ENCODE measurements at regions not wholly inside any gene's neighbourhood (a gene's known extent, or its start where the extent isn't known, plus 50 kb on each side); places are given as distances from the start of the nearest gene placed in this dataset.

DNA sequence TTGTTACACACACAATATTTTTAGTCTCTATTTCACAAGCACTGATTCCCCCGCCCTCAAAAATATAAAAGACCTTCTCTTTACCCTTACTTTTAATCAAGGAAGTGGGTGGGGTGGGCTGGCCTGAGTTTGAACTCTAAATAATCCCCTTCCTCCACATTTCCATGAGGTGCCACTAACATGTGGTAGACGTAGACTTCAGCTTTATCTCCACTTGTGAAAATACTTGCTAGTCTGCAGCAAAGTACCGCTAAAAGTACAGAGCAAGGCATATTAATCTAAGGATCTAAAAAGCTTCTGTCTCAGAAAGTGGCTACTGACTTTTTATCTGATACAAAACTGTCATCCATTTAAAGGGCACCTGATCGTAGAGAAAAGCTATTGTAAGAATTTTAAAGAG lies 739.6 kb upstream of the SLC10A2 start:
- POLR2A ChIA-PET (ENCODE audit: unreplicated experiment), result no interaction called here
- H3K79me1 ChIP-seq (ENCODE audit: low read depth in 1 of 2, low read length in 2 of 2), result no peaks in the 10 kb centered on the region
- H4K91ac ChIP-seq (ENCODE audit: insufficient read depth, low read depth, low read length), result no peak overlapping the region
- H3K23ac ChIP-seq (ENCODE audit: low read depth, low read length), result no peak overlapping the region
- H3K18ac ChIP-seq (ENCODE audit: low read depth, low read length), result no peak overlapping the region
- H3K27me3 ChIP-seq (ENCODE audit: control insufficient read depth, insufficient read depth, low read length), result no peaks in the 10 kb centered on the region
- H2AK9ac ChIP-seq (replicated peaks; ENCODE audit: low read depth, low read length, poor library complexity), result no peak overlapping the region
- H2AK5ac ChIP-seq (ENCODE audit: low read depth, low read length), result no peak overlapping the region
- TF ChIP-seq RAD21 (IDR thresholded peaks at IDR 0.05; ENCODE audit: low read length) (no peak), BHLHE40 (IDR thresholded peaks at IDR 0.05; ENCODE audit: low read depth, low read length) (no peak), MAFK (IDR thresholded peaks at IDR 0.05; ENCODE audit: low read depth, low read length) (no peak), FOS (IDR thresholded peaks at IDR 0.05; ENCODE audit: low read depth, low read length) (no peak), RCOR1 (IDR thresholded peaks at IDR 0.05; ENCODE audit: insufficient replicate concordance, low read length) (no peak), POLR2A (IDR thresholded peaks at IDR 0.05; ENCODE audit: low read depth, low read length) (no peak), SMC3 (IDR thresholded peaks at IDR 0.05; ENCODE audit: low read depth, low read length) (no peak), MAZ (IDR thresholded peaks at IDR 0.05; ENCODE audit: borderline replicate concordance, low read depth, low read length) (no peak), CHD1 (IDR thresholded peaks at IDR 0.05; ENCODE audit: low read depth, low read length) (no peak), CEBPB (IDR thresholded peaks at IDR 0.05; ENCODE audit: low read depth, low read length) (no peak), RFX5 (IDR thresholded peaks at IDR 0.05; ENCODE audit: low read depth, low read length) (no peak), MXI1 (IDR thresholded peaks at IDR 0.05; ENCODE audit: borderline replicate concordance, low read depth, low read length) (no peak)
- TF ChIP-seq, protein P1, sequence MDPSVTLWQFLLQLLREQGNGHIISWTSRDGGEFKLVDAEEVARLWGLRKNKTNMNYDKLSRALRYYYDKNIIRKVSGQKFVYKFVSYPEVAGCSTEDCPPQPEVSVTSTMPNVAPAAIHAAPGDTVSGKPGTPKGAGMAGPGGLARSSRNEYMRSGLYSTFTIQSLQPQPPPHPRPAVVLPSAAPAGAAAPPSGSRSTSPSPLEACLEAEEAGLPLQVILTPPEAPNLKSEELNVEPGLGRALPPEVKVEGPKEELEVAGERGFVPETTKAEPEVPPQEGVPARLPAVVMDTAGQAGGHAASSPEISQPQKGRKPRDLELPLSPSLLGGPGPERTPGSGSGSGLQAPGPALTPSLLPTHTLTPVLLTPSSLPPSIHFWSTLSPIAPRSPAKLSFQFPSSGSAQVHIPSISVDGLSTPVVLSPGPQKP (IDR thresholded peaks at IDR 0.05; ENCODE audit: borderline replicate concordance, low read depth, low read length), result no peak
- no peak overlapping the region for H3K4me3 ChIP-seq (ENCODE audit: insufficient read depth, low read depth, low read length)
- H3K4me2 ChIP-seq (ENCODE audit: low read depth, low read length), result no peak overlapping the region
- H3K14ac ChIP-seq (replicated peaks; ENCODE audit: low read depth, low read length), result no peak overlapping the region
- H3K4me1 ChIP-seq (ENCODE audit: control insufficient read depth, insufficient read depth, low read length), result no peaks in the 10 kb centered on the region
- no peak for ATAC-seq (ENCODE audit: low read depth)
- dilution Hi-C loops (cut with HindIII; ENCODE audit: low sequenced_read_pairs, unreplicated experiment) (no loop called here), intact Hi-C loops (cut with micrococcal nuclease) (no loop called here), in situ Hi-C loops (cut with MboI; ENCODE audit: low sequenced_read_pairs) (no loop called here)
- H2AFZ ChIP-seq (replicated peaks; ENCODE audit: low read length, poor library complexity), result no peak overlapping the region
- H2BK20ac ChIP-seq (ENCODE audit: low read depth, low read length), result no peak overlapping the region
- H3K27ac ChIP-seq (ENCODE audit: insufficient read depth, low read length), result no peak overlapping the region
- no peaks in the 10 kb centered on the region for H3K36me3 ChIP-seq (ENCODE audit: control insufficient read depth, insufficient read depth, low read length)
- no peaks in the 10 kb centered on the region for H4K20me1 ChIP-seq (ENCODE audit: insufficient read depth, low read length)
- no peak overlapping the region for H2BK5ac ChIP-seq (ENCODE audit: low read depth, low read length, poor library complexity, severe bottlenecking)
- no TSS peak for BruUV-seq (replicated peaks)
- no peak overlapping the region for H4K5ac ChIP-seq (ENCODE audit: low read depth, low read length)
- H3K4ac ChIP-seq (ENCODE audit: low read depth, low read length), result no peak overlapping the region
- no CpG with 5 or more reads among the region's 4 CpGs for WGBS, 2 experiments (ENCODE audit: extremely low coverage in 2 of 2, insufficient read length in 1 of 2)
- H2BK15ac ChIP-seq (ENCODE audit: low read depth, low read length), result no peak overlapping the region
- no peaks in the 10 kb centered on the region for H3K9me1 ChIP-seq (ENCODE audit: insufficient read depth, low read length)
- CTCF ChIA-PET, result no interaction called here
- H3K56ac ChIP-seq (ENCODE audit: extremely low read depth, insufficient read depth, low read length), result no peak overlapping the region
- peaks cover 11% of the 10 kb centered on the region for H3K9me3 ChIP-seq (ENCODE audit: control insufficient read depth, insufficient read depth, low read length)
- no peak overlapping the region for H3K9ac ChIP-seq (ENCODE audit: low read depth, low read length)
- DNase-seq, result no peak
- H2BK120ac ChIP-seq (ENCODE audit: low read depth, low read length), result no peak overlapping the region
- no peak overlapping the region for H4K8ac ChIP-seq (ENCODE audit: low read depth in 2 of 2, low read length in 2 of 2)

Data from IMR-90 (cell line).